ENCODE measurements at regions not wholly inside any gene's neighbourhood (a gene's known extent, or its start where the extent isn't known, plus 50 kb on each side); places are given as distances from the start of the nearest gene placed in this dataset.
"Not testable (repeated sequence)": the region's sequence is repeated elsewhere in the genome, so short reads cannot be mapped to it uniquely, and the experiment has no call there.

DNA sequence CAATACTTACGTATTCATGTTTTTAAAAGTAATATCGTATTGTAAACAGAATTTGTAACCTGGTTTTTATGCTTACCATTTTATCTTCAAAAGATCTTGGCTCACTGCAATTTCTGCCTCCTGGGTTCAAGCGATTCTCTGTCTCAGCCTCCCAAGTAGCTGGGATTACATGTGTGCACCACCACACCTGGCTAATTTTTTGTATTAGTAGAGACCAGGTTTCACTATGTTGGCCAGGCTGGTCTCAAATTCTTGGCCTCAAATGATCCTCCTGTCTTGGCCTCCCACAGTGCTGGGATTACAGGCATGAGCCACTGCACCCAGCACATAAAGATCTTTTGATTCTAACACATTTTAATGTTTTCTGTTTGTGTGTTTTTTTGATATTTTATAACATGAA lies 50.7 kb upstream of the DKK3 start:
- TF ChIP-seq POLR2A (IDR thresholded peaks at IDR 0.05) = not testable (repeated sequence)
- TF ChIP-seq, protein P1, sequence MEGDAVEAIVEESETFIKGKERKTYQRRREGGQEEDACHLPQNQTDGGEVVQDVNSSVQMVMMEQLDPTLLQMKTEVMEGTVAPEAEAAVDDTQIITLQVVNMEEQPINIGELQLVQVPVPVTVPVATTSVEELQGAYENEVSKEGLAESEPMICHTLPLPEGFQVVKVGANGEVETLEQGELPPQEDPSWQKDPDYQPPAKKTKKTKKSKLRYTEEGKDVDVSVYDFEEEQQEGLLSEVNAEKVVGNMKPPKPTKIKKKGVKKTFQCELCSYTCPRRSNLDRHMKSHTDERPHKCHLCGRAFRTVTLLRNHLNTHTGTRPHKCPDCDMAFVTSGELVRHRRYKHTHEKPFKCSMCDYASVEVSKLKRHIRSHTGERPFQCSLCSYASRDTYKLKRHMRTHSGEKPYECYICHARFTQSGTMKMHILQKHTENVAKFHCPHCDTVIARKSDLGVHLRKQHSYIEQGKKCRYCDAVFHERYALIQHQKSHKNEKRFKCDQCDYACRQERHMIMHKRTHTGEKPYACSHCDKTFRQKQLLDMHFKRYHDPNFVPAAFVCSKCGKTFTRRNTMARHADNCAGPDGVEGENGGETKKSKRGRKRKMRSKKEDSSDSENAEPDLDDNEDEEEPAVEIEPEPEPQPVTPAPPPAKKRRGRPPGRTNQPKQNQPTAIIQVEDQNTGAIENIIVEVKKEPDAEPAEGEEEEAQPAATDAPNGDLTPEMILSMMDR (IDR thresholded peaks at IDR 0.05) = not testable (repeated sequence)

Data from adrenal gland (tissue), 5 donors.